Small intestine (tissue), 7 donors: ENCODE measurements at regions not wholly inside any gene's neighbourhood (a gene's known extent, or its start where the extent isn't known, plus 50 kb on each side); places are given as distances from the start of the nearest gene placed in this dataset.
A peak's percentile ranks its signal among the peaks of the same experiment; 100 is the strongest.

Experiments
- DNase-seq, 2 donors: peaks; one replicate each; pipeline versions ENCODE4 v3.0.0 to v3.0.0-alpha.2; 2013
- FAIRE-seq: peaks from 2 replicates; lab custom pipeline; 2012; peaks lifted over from hg19 to GRCh38; lab: Jason Lieb, UNC
- H3K27ac ChIP-seq, 3 donors: one replicate each; pipeline ENCODE4 v1.5.1; 2013; ENCODE audit warnings: low read length in 2 of 3, mild to moderate bottlenecking in 2 of 3, control low read depth in 1 of 3, inconsistent platforms in 1 of 3, low read depth in 1 of 3, moderate library complexity in 1 of 3
- H3K27me3 ChIP-seq, 3 donors: one replicate each; pipeline ENCODE4 v1.6.1; 2013; ENCODE audit warnings: low read length in 3 of 3, inconsistent platforms in 1 of 3; ENCODE audit not compliant: control insufficient read depth in 3 of 3, insufficient read depth in 3 of 3
- H3K36me3 ChIP-seq, 3 donors: one replicate each; pipeline ENCODE4 v1.6.1; 2013; ENCODE audit warnings: low read length in 3 of 3, inconsistent platforms in 1 of 3, low read depth in 1 of 3, mild to moderate bottlenecking in 1 of 3, moderate library complexity in 1 of 3; ENCODE audit not compliant: control insufficient read depth in 3 of 3, insufficient read depth in 2 of 3
- H3K4me1 ChIP-seq, 3 donors: one replicate each; pipeline ENCODE4 v1.6.1; 2013; ENCODE audit warnings: low read length in 2 of 3, inconsistent platforms in 1 of 3, low read depth in 1 of 3, mild to moderate bottlenecking in 1 of 3, moderate library complexity in 1 of 3; ENCODE audit not compliant: control insufficient read depth in 3 of 3, insufficient read depth in 2 of 3
- H3K4me3 ChIP-seq, 3 donors: one replicate each; pipeline ENCODE4 v1.5.1; 2013; ENCODE audit warnings: low read length in 3 of 3, control low read depth in 1 of 3, inconsistent platforms in 1 of 3, low read depth in 1 of 3, mild to moderate bottlenecking in 1 of 3, moderate library complexity in 1 of 3
- H3K9me3 ChIP-seq, 2 donors: one replicate each; pipeline ENCODE4 v1.6.1; 2013; ENCODE audit warnings: low read depth in 1 of 2, low read length in 1 of 2; ENCODE audit not compliant: control insufficient read depth in 2 of 2, insufficient read depth in 1 of 2
- WGBS, 3 donors: extraction: QIAGEN DNeasy Blood & Tissue Kit; methylation state at CpG; one replicate each; pipeline ENCODE4 v1.1.7; 2013; 5-methylcytosine and 5-hydroxymethylcytosine counted together
- donor health status: healthy with polysubstance abuse.
- donor health status: control.
- donor health status: control.
- donor health status: Bipolar disorder and iron deficiency.
- donor health status: healthy.

DNA sequence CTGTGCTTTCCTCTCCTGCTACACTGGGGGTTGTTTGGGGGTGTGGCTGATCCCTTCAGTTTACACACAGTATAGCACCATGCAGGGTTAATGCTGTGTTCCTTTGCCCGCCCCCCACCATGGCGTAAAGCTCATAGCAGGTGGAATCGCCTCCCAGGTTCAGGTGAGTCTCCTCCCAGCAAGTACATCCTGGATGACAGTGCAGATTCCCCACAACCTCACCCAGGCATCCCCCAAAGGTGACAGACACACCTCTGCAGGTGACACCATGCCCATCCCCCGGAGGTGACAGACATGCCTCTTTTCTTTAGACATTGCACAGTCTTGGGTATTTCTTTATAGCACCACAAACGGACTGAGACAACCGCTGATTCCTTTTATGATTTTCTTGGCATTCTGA lies 343.7 kb downstream of the BRD1 start:
- no peaks in the 10 kb centered on the region for H3K36me3 ChIP-seq
- H3K27ac ChIP-seq, result no peak overlapping the region
- H3K27me3 ChIP-seq, result peaks cover 4 to 12% (median 9%) of the 10 kb centered on the region in 3 donors
- FAIRE-seq (no peak), DNase-seq (no peak)
- no peaks in the 10 kb centered on the region for H3K4me1 ChIP-seq
- H3K9me3 ChIP-seq, result no peaks in the 10 kb centered on the region
- WGBS, 3 donors, result 58 to 80% (median 69%) methylated on average over 6 of the region's 6 CpGs
- no peak overlapping the region for H3K4me3 ChIP-seq

- H3K36me3 ChIP-seq, result no peaks in the 10 kb centered on the region
- 52 to 80% (median 61%) methylated on average over 17 of the region's 17 CpGs for WGBS, 3 donors
- H3K4me1 ChIP-seq, result no peaks in the 10 kb centered on the region
- H3K27ac ChIP-seq, result no peak overlapping the region
- no peak overlapping the region for H3K4me3 ChIP-seq
- H3K27me3 ChIP-seq, result peaks cover 4 to 12% (median 9%) of the 10 kb centered on the region in 3 donors
- H3K9me3 ChIP-seq, result peaks cover 0 to 1% of the 10 kb centered on the region in 2 donors
- DNase-seq (peak in 1 of 2 donors; percentile 14), FAIRE-seq (no peak)
Observed at GRCh38 chr22:49483281-49483870, 344.3 kb downstream of the BRD1 start.

GRCh38 chr22:49482811-49483210 lies 344.9 kb downstream of the BRD1 start:
- peaks cover 4 to 12% (median 9%) of the 10 kb centered on the region in 3 donors for H3K27me3 ChIP-seq
- no peak for FAIRE-seq
- H3K4me3 ChIP-seq, result no peak overlapping the region
- 83 to 89% (median 87%) methylated on average over 13 of the region's 13 CpGs for WGBS, 3 donors
- H3K36me3 ChIP-seq, result no peaks in the 10 kb centered on the region
- H3K9me3 ChIP-seq, result peaks cover 0 to 1% of the 10 kb centered on the region in 2 donors
- no peak overlapping the region for H3K27ac ChIP-seq
- no peak for DNase-seq
- H3K4me1 ChIP-seq, result no peaks in the 10 kb centered on the region

- DNase-seq (no peak), FAIRE-seq (no peak)
- Histone ChIP-seq H3K27me3 (peaks cover 4 to 12% (median 9%) of the 10 kb centered on the region in 3 donors), H3K9me3 (peaks cover 0 to 1% of the 10 kb centered on the region in 2 donors), H3K4me3 (no peak overlapping the region), H3K4me1 (no peaks in the 10 kb centered on the region), H3K27ac (no peak overlapping the region), H3K36me3 (no peaks in the 10 kb centered on the region)
- 23 to 36% (median 24%) methylated on average over 33 to 35 of the region's 35 CpGs for WGBS, 3 donors
Observed at GRCh38 chr22:49481659-49482399, 345.8 kb downstream of the BRD1 start.

DNA sequence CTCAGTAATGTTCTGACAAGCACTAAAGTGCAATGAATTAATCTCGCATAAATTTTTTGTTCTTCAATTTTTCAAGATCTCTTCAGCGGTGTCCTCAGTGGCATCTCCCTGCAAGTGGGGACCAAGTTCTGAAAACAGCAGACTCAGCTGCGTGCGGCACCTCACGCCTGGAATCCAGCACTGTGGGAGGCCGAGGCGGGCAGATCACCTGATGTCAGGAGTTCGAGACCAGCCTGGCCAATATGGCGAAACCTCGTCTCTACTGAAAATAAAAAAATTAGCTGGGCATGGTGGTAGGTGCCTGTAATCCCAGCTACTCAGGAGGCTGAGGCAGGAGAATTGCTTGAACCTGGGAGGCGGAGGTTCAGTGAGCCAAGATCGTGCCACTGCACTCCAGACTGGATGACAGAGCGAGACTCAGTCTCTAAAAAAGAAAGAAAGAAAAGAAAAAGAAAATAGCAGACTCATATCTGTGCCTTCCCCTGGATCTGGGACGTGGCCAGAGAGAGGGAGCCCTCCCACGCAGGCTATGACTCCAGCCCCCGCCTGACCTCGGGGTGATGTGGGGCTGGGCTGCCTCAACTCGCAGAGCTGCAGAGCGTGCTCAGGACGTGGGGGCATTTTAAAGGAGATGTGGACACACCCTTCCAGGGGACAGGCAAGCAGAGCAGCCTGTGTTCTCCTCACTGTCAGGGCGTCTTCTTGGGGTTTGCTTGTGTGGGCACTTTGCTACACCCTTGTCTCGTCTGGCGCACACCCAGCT lies 346.6 kb downstream of the BRD1 start:
- H3K27me3 ChIP-seq, result peaks cover 4 to 12% (median 9%) of the 10 kb centered on the region in 3 donors
- no peak overlapping the region for H3K27ac ChIP-seq

DNA sequence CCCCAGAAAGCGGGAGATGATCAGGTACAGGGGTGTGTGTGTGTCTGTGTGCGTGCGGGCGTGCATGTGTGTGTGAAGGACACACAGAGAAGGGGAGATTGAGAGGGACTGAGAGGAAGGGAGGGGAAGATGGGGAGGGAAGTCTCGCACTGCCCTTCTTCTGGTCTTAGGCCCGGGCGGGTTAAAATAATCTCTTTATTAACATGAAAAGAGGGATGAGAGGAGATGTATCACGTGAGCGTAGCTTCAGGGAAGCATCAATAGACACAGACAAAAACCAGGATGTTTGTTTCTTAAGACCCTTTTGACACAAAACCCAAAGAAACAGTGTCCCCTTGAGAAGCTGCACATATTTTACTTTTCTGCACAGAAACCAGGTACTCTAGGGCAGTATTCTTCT lies 347.3 kb downstream of the BRD1 start:
- H3K36me3 ChIP-seq, result no peaks in the 10 kb centered on the region
- DNase-seq (no peak), FAIRE-seq (no peak)
- H3K4me1 ChIP-seq, result no peaks in the 10 kb centered on the region
- no peak overlapping the region for H3K27ac ChIP-seq
- 68 to 74% (median 68%) methylated on average over 9 of the region's 9 CpGs for WGBS, 3 donors
- peaks cover 0 to 1% of the 10 kb centered on the region in 2 donors for H3K9me3 ChIP-seq
- H3K27me3 ChIP-seq, result peaks cover 4 to 12% (median 9%) of the 10 kb centered on the region in 3 donors
- no peak overlapping the region for H3K4me3 ChIP-seq

More for the DNA sequence above, 346.6 kb downstream of the BRD1 start:
- H3K36me3 ChIP-seq, result no peaks in the 10 kb centered on the region
- no peak for DNase-seq
- H3K9me3 ChIP-seq, result peaks cover 0 to 1% of the 10 kb centered on the region in 2 donors
- WGBS, 3 donors, result 70 to 74% (median 70%) methylated on average over 23 of the region's 23 CpGs
- H3K4me3 ChIP-seq, result no peak overlapping the region
- FAIRE-seq, result no peak
- no peaks in the 10 kb centered on the region for H3K4me1 ChIP-seq

DNA sequence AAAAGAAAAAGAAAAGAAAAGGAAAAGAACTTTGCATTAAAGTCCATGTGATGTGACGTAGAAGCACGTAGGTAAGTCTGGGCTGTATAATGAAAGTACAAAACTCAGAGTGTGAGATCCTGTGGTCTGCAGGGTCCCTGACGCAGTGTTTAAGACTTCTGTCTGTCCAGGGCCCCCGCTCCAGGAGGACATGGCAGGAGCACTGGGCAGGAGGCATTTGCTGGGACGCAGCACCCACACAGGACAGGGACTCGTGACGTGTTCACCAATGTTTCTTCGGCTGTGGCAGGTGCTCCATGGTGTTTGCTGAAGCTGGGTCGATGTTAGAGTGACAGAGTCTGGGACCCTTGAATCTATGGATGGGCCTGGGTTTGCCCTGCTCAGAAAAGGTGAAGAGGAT lies 348.1 kb downstream of the BRD1 start:
- Histone ChIP-seq H3K4me3 (no peak overlapping the region), H3K27ac (no peak overlapping the region), H3K9me3 (peaks cover 0 to 1% of the 10 kb centered on the region in 2 donors), H3K4me1 (no peaks in the 10 kb centered on the region), H3K27me3 (peaks cover 4 to 12% (median 9%) of the 10 kb centered on the region in 3 donors), H3K36me3 (no peaks in the 10 kb centered on the region)
- FAIRE-seq, result no peak
- WGBS, 3 donors, result 82 to 92% (median 85%) methylated on average over 9 of the region's 9 CpGs
- DNase-seq, result no peak

- Histone ChIP-seq H3K4me1 (no peaks in the 10 kb centered on the region), H3K27me3 (peaks cover 0 to 8% (median 2%) of the 10 kb centered on the region in 3 donors), H3K9me3 (peaks cover 0 to 1% of the 10 kb centered on the region in 2 donors), H3K27ac (no peak overlapping the region), H3K4me3 (no peak overlapping the region), H3K36me3 (no peaks in the 10 kb centered on the region)
- no peak for FAIRE-seq
- no peak for DNase-seq
Observed at GRCh38 chr22:49476800-49477400, 350.8 kb downstream of the BRD1 start.
